Skin of body (tissue), 1 donor: ENCODE measurements at regions not wholly inside any gene's neighbourhood (a gene's known extent, or its start where the extent isn't known, plus 50 kb on each side); places are given as distances from the start of the nearest gene placed in this dataset.

ENCODE experiments used
- DNase-seq: peaks from one replicate; lab custom pipeline; 2025; lab: John Stamatoyannopoulos, UW

GRCh38 chr6:113442040-113442439 is 415.1 kb upstream of the MARCKS start:
- no peak for DNase-seq

- no peak for DNase-seq
Observed at GRCh38 chr6:113445201-113445600, 411.9 kb upstream of the MARCKS start.

GRCh38 chr6:113447088-113447831 is 409.9 kb upstream of the MARCKS start:
- no peak for DNase-seq

DNA sequence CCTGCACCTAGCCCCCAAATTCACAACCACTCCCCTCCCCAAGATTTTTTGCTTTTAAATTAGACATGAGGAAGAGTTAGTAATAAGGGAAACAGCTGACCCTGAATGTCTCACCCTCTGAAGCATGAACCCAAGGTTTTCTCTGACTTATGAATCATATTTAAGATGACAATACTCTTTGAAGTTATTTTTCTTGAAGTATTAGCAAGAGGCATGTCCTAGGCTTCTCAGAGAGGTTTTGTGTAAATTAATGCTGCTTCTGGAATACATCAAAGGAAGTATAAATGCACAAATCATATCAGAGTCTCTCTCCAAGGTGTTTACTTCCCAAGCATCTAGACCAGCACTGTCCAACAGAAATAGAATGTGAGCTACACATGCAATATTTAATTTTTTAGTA is 408.1 kb upstream of the MARCKS start:
- DNase-seq = no peak

GRCh38 chr6:113450061-113450465 is 407.1 kb upstream of the MARCKS start:
- no peak for DNase-seq

- DNase-seq = no peak
Observed at GRCh38 chr6:113451049-113451448, 406.1 kb upstream of the MARCKS start.

- DNase-seq = no peak
Observed at GRCh38 chr6:113457198-113457597, 399.9 kb upstream of the MARCKS start.

- no peak for DNase-seq
Observed at GRCh38 chr6:113457751-113458150, 399.4 kb upstream of the MARCKS start.

- DNase-seq = no peak
Observed at GRCh38 chr6:113458368-113459010, 398.7 kb upstream of the MARCKS start.

- no peak for DNase-seq
Observed at GRCh38 chr6:113461153-113461932, 395.8 kb upstream of the MARCKS start.

DNA sequence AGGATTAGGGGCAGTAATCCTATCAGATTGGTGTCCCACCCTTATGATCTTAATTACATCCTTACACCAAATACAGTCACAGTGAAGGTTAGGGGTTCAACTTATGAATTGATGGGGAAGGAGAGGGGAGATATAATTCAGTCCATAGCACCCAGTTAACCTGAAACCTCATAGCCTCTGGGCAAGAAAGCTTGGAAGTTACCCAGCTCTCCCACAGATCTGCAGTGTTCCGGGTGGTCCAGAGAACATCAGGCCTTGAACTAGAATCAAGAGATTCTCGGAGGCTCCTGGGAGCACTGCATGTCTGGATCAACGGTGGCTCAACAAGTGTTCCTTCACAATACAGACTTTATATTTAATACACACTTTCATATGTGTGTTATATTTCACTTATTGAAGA is 392.6 kb upstream of the MARCKS start:
- DNase-seq = no peak

DNA sequence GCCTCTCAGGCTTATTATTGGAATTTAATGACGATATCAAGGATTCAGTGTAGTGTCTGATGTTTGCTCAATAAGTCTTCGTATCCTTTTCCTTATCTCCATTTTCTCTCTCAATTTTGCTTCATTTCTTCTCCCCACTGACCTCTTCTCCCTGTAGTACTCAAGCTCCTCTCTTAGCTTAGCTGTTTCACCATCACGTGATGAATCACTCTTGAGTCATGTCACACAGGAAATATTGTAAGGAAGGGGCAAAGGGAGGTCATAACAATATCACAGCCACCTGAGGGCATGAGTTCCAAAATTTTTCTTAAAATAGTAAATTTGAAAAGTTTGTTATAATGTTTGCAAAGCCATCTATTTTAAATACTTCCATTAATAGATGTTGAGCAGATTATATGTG is 392.2 kb upstream of the MARCKS start:
- no peak for DNase-seq

DNA sequence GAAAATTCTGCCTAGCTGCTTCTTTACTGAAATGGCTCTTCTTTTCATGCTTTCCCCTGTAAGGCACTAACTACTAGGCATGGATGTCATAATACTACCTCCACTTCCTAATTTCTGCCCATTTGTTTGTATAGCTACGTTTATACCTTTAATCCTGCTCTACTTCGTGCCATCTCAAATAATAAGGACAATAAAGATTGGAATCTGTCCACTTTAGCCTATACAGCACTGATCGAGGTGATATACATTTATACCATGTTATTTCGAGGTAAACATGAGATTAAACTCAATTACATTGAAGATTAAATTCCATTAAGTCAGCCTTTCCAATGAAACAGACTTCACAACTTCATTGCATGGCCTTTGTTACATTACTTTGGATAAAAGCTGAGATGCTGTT is 390.6 kb upstream of the MARCKS start:
- DNase-seq = no peak

DNA sequence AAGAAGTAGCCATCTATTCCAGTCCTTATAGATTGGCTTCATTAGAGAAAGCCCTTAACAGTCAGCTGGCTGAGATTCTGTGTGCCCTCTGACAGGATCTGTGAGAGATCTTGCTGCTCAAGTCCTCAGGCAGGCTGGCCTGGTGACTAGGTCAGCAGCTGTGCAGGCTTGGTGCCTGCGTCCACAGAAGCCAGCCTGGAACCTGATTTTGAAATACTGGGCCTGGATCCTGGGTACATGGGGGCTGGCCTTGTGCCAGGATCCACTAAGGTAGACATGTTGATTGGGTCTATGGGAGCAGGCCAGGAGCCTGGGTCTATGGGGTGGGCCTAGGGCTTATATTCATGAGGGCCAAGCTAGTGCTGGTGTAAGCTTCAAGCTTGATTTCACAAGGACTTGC is 381.8 kb upstream of the MARCKS start:
- DNase-seq = no peak

GRCh38 chr6:113476937-113477839 is 380.0 kb upstream of the MARCKS start:
- no peak for DNase-seq

DNA sequence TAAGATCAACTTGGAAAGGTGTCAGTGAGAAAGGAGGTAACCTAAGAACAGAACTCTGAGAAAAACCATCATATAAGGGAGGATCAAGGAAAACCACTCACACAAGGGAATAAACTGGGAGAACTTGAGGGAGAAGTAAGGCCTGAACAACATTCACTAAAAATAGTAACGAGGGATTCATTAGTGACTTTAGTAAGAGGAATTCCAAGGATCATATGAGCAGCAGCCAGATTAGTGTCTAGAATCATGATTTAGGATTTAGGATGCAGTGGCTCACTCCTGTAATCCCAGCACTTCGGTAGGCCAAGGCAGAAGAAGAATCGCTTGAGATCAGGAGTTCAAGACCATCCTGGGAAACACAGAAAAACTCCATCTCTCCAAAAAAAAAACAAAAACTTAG is 376.5 kb upstream of the MARCKS start:
- DNase-seq = no peak

DNA sequence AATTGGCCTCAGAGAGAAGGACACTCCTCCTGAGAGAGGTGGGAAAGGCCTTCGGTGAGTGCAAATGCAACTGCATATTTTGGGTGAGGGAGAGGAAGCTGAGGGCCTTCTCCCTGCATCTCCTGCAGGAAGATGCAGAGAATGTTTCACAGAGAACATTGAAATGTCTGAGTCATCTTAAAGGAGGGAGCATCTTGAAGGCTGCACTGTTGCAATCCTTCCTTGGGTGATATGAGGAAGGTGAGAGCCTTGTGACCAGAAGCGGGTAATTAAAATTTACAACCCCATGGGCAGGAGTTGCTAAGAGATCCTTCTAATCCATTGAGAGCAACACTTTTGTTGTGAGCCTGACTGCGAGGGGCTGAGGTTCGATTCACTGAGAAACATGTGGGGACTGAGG is 375.7 kb upstream of the MARCKS start:
- DNase-seq = no peak

- DNase-seq = no peak
Observed at GRCh38 chr6:113481910-113482309, 375.2 kb upstream of the MARCKS start.

DNA sequence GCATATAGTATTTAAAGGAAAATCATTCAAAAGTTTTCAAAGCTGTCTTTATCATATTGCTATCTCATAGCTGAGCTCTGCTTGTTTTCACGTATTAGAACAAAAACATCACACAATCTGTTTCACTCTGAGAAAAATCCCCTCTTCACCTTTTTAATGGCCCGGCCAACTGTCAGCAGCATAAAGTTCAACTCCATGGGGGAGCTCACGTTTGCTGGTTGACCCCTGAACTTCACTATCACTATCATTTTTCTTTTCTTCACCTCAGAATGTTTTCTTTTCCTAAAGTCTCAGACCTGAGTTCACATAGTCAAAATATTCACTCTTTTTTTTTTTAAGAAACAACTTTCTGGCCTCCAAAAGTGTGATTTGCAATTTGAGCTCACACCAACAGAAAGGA is 374.4 kb upstream of the MARCKS start:
- DNase-seq = no peak

- DNase-seq = no peak
Observed at GRCh38 chr6:113486199-113486598, 370.9 kb upstream of the MARCKS start.

DNA sequence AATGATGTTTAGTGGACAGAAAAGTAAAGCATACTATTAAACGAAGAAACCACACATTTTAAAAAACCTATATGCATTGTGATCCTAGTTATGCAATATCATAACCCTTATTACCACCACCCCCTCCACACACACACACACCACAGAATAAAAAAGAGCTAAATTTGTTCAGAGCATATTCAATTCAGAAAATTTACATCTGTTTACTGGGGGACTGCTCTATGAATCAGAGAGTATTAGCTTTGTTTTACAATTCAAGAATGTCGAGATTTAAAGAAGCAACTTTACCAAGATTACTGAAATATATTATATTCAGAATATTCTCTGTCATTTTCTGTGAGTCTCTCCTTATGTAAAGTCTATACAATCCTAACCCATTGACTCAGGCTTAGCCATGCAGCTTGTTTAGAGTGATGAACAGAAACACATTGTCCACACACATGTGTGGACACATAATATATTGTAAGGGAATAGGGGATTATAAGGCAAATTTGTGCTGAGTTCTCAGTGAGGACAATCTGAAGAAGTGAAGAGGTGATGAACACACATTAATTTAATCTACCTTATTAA is 369.6 kb upstream of the MARCKS start:
- DNase-seq = no peak
